Stomach smooth muscle (tissue), 2 donors: ENCODE measurements at regions not wholly inside any gene's neighbourhood (a gene's known extent, or its start where the extent isn't known, plus 50 kb on each side); places are given as distances from the start of the nearest gene placed in this dataset.
"Not testable (repeated sequence)": the region's sequence is repeated elsewhere in the genome, so short reads cannot be mapped to it uniquely, and the experiment has no call there.

Experiments used
- H3K27ac ChIP-seq: one replicate; pipeline ENCODE4 v1.7.0; 2013; ENCODE audit warnings: mild to moderate bottlenecking, low read length, inconsistent platforms
- H3K27me3 ChIP-seq, 2 donors: one replicate each; pipeline ENCODE4 v1.7.0; 2013; ENCODE audit warnings: low read length in 2 of 2; ENCODE audit not compliant: insufficient read depth in 2 of 2, control insufficient read depth in 1 of 2
- H3K36me3 ChIP-seq, 2 donors: one replicate each; pipeline ENCODE4 v1.7.0; 2013; ENCODE audit warnings: low read length in 2 of 2; ENCODE audit not compliant: control insufficient read depth in 2 of 2, insufficient read depth in 2 of 2
- H3K4me1 ChIP-seq: one replicate; pipeline ENCODE4 v1.7.0; 2013; ENCODE audit warnings: low read length; ENCODE audit not compliant: control insufficient read depth, insufficient read depth
- H3K4me3 ChIP-seq, 2 donors: one replicate each; pipeline ENCODE4 v1.7.0; 2013; ENCODE audit warnings: low read length in 2 of 2
- H3K9ac ChIP-seq, 2 donors: one replicate each; pipeline ENCODE4 v1.7.0; 2013; ENCODE audit warnings: low read length in 2 of 2, mild to moderate bottlenecking in 1 of 2
- H3K9me3 ChIP-seq, 2 donors: one replicate each; pipeline ENCODE4 v1.7.0; 2013; ENCODE audit warnings: low read length in 2 of 2; ENCODE audit not compliant: control insufficient read depth in 2 of 2
- donor health status: healthy.
- donor health status: Pancreatic carcinoma.

DNA sequence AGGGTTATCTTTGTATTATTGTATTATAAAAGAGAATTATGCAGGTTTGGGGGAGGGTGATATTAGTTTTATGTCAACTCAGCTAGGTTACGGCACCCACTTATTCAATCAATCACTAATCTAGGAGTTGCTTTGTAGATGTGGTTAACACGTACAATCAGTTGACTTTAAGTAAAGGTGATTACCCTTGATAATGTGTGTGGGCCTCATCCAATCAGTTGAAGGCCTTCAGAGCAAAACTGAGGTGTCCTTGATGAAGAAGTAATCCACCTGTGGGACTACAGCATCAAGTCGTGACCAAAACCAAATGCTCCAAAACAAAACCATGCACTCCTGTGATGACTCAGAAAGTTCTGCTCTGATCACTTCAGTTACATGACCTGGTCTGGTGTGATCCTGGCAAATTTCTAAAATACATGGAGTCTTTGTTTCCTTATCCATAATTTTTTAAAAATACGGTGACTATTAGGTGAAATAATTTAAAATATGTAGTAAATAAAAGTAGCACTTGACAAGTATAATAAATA lies 114.1 kb downstream of the IYD start:
- Histone ChIP-seq H3K4me3 (no peak overlapping the region), H3K9me3 (no peaks in the 10 kb centered on the region), H3K4me1 (no peaks in the 10 kb centered on the region), H3K36me3 (no peaks in the 10 kb centered on the region), H3K27ac (no peak overlapping the region), H3K27me3 (no peaks in the 10 kb centered on the region), H3K9ac (no peak overlapping the region)

- Histone ChIP-seq H3K4me3 (no peak overlapping the region), H3K9me3 (no peaks in the 10 kb centered on the region), H3K9ac (no peak overlapping the region), H3K4me1 (no peaks in the 10 kb centered on the region), H3K27me3 (no peaks in the 10 kb centered on the region), H3K27ac (no peak overlapping the region), H3K36me3 (no peaks in the 10 kb centered on the region)
Measured at GRCh38 chr6:150485161-150485958, 114.3 kb upstream of the PLEKHG1 start.

- H3K9ac ChIP-seq = no peak overlapping the region
- peaks cover 2% of the 10 kb centered on the region for H3K4me1 ChIP-seq
- no peaks in the 10 kb centered on the region for H3K27me3 ChIP-seq
- no peak overlapping the region for H3K4me3 ChIP-seq
- H3K9me3 ChIP-seq = no peaks in the 10 kb centered on the region
- no peak overlapping the region for H3K27ac ChIP-seq
- H3K36me3 ChIP-seq = no peaks in the 10 kb centered on the region
Measured at GRCh38 chr6:150486048-150486447, 113.6 kb upstream of the PLEKHG1 start.

DNA sequence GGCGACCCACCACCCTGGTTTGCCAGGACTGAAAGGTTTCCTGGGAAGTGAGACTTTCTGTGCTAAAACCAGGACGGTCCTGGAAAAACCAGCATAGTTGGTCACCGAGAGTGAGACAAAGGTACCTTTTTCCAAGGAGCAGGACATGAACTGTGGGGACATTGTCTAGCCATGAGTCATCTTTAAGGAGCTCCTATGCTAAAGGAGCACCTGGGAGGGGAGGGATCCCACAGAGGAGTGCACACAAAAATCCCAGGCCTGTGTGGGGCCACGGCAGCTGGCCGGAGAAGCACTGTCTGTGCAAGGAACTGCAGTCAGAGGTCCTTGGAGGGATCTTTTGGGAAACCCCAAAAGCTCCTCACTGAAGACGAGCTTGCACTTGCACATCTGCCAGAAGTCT lies 109.1 kb upstream of the PLEKHG1 start:
- H3K27ac ChIP-seq = no peak overlapping the region
- H3K9ac ChIP-seq = no peak overlapping the region
- peaks cover 5% of the 10 kb centered on the region for H3K4me1 ChIP-seq
- no peak overlapping the region for H3K4me3 ChIP-seq
- H3K9me3 ChIP-seq = no peaks in the 10 kb centered on the region
- no peaks in the 10 kb centered on the region for H3K36me3 ChIP-seq
- H3K27me3 ChIP-seq = no peaks in the 10 kb centered on the region

GRCh38 chr6:150491131-150491810 lies 108.4 kb upstream of the PLEKHG1 start:
- peaks cover 5% of the 10 kb centered on the region for H3K4me1 ChIP-seq
- H3K4me3 ChIP-seq = no peak overlapping the region
- no peaks in the 10 kb centered on the region for H3K9me3 ChIP-seq
- H3K27me3 ChIP-seq = no peaks in the 10 kb centered on the region
- no peak overlapping the region for H3K9ac ChIP-seq
- no peaks in the 10 kb centered on the region for H3K36me3 ChIP-seq
- no peak overlapping the region for H3K27ac ChIP-seq

DNA sequence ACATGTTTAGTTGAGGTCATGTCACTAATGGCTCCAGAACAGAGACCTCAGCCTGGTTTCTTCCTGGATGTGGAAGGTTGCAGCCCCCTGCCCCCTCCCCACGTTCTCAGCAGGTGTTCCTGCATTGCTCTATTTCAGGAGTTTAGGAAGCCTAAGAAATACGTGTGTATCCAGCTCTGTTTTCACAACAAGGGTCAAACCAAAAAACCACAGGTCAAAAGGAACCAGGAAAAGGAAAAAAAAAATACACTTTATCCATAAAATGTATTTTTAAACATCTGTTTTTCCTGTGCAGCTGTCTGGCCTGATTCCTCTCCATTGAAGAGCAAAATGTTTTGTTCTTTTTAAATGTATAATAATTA lies 107.9 kb upstream of the PLEKHG1 start:
- no peaks in the 10 kb centered on the region for H3K36me3 ChIP-seq
- H3K27ac ChIP-seq = no peak overlapping the region
- no peaks in the 10 kb centered on the region for H3K9me3 ChIP-seq

GRCh38 chr6:150492507-150492906 lies 107.2 kb upstream of the PLEKHG1 start:
- H3K9ac ChIP-seq = no peak overlapping the region
- H3K4me3 ChIP-seq = no peak overlapping the region
- no peaks in the 10 kb centered on the region for H3K27me3 ChIP-seq
- no peak overlapping the region for H3K27ac ChIP-seq
- H3K9me3 ChIP-seq = no peaks in the 10 kb centered on the region
- H3K36me3 ChIP-seq = no peaks in the 10 kb centered on the region
- H3K4me1 ChIP-seq = peaks cover 5% of the 10 kb centered on the region

More for the DNA sequence above, 107.9 kb upstream of the PLEKHG1 start:
- H3K27me3 ChIP-seq = no peaks in the 10 kb centered on the region
- no peak overlapping the region for H3K9ac ChIP-seq
- no peak overlapping the region for H3K4me3 ChIP-seq
- H3K4me1 ChIP-seq = peaks cover 5% of the 10 kb centered on the region

DNA sequence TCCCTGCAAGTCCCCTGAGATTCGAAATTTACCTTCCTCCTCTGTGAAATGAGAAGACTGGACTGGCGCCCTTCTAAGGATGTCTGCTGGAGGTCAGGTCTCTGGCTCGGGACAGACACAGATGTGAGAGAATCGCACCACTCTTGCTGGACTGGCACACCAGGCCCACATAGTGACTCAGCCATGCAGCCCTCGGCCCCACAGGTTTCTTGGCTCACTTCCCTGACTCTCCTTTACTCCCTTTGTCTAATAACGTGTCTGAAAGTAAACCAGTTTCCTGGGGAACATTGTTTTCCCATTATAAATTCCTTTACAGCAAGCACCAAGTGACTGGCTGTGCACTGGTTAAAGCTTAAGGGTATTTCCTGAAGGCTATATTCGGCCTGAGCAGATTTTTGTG lies 106.7 kb upstream of the PLEKHG1 start:
- H3K36me3 ChIP-seq = no peaks in the 10 kb centered on the region
- no peak overlapping the region for H3K9ac ChIP-seq
- no peak overlapping the region for H3K27ac ChIP-seq
- no peaks in the 10 kb centered on the region for H3K9me3 ChIP-seq
- H3K4me1 ChIP-seq = peaks cover 5% of the 10 kb centered on the region
- H3K4me3 ChIP-seq = no peak overlapping the region
- no peaks in the 10 kb centered on the region for H3K27me3 ChIP-seq

GRCh38 chr6:150493552-150493951 lies 106.1 kb upstream of the PLEKHG1 start:
- H3K4me1 ChIP-seq, H3K27me3 ChIP-seq, H3K4me3 ChIP-seq, H3K36me3 ChIP-seq, H3K9me3 ChIP-seq, H3K27ac ChIP-seq, H3K9ac ChIP-seq: not testable (repeated sequence)

- Histone ChIP-seq H3K27ac (no peak overlapping the region), H3K4me1 (peaks cover 5% of the 10 kb centered on the region), H3K9me3 (no peaks in the 10 kb centered on the region), H3K27me3 (no peaks in the 10 kb centered on the region), H3K9ac (no peak overlapping the region), H3K36me3 (no peaks in the 10 kb centered on the region), H3K4me3 (no peak overlapping the region)
Measured at GRCh38 chr6:150494241-150494640, 105.4 kb upstream of the PLEKHG1 start.

GRCh38 chr6:150495126-150495525 lies 104.6 kb upstream of the PLEKHG1 start:
- no peak overlapping the region for H3K27ac ChIP-seq
- H3K36me3 ChIP-seq = no peaks in the 10 kb centered on the region
- no peak overlapping the region for H3K9ac ChIP-seq
- no peaks in the 10 kb centered on the region for H3K27me3 ChIP-seq
- H3K4me1 ChIP-seq = peaks cover 5% of the 10 kb centered on the region
- H3K9me3 ChIP-seq = no peaks in the 10 kb centered on the region
- H3K4me3 ChIP-seq = no peak overlapping the region
